Astrocyte of the cerebellum (primary cell): ENCODE measurements at regions not wholly inside any gene's neighbourhood (a gene's known extent, or its start where the extent isn't known, plus 50 kb on each side); places are given as distances from the start of the nearest gene placed in this dataset.
"Not testable (repeated sequence)": the region's sequence is repeated elsewhere in the genome, so short reads cannot be mapped to it uniquely, and the experiment has no call there.

ENCODE experiments used
- DNase-seq: peaks from one replicate; pipeline ENCODE4 v3.0.0-alpha.2; 2011; ENCODE audit warnings: low read depth
- H3K4me3 ChIP-seq: 2 replicates; pipeline ENCODE4 v1.5.1; 2011; ENCODE audit warnings: mild to moderate bottlenecking, low read depth, low read length, moderate library complexity
- in situ Hi-C: cut with HindIII; loops from 2 replicates; pipeline ENCODE4 v1.10.0; 2017; ENCODE audit warnings: low sequenced_read_pairs
- TF ChIP-seq, protein P1 (sequence below): IDR thresholded peaks from 2 replicates; pipeline ENCODE4 v1.5.1; 2012; ENCODE audit warnings: low read length, low read depth, moderate library complexity, mild to moderate bottlenecking; ENCODE audit errors: missing control alignments

DNA sequence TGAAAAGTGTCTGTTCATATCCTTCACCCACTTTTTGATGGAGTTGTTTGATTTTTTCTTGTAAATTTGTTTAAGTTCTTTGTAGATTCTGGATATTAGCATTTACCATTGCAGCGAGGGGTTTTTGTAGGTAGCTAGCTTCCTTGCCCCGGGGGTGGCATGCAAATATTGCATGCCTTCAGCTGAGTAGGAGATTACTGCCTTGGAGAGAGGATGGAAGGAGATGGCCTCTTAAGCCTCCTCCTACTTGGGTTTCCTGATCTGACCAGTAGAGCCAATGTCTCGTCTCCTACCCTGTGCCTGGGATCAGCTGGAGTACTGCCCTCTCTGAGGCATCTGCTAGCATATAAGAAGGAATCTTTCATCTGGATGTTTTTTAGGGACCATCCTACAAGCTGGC, 134.4 kb upstream of the CCND2 start:
- TF ChIP-seq, protein P1, sequence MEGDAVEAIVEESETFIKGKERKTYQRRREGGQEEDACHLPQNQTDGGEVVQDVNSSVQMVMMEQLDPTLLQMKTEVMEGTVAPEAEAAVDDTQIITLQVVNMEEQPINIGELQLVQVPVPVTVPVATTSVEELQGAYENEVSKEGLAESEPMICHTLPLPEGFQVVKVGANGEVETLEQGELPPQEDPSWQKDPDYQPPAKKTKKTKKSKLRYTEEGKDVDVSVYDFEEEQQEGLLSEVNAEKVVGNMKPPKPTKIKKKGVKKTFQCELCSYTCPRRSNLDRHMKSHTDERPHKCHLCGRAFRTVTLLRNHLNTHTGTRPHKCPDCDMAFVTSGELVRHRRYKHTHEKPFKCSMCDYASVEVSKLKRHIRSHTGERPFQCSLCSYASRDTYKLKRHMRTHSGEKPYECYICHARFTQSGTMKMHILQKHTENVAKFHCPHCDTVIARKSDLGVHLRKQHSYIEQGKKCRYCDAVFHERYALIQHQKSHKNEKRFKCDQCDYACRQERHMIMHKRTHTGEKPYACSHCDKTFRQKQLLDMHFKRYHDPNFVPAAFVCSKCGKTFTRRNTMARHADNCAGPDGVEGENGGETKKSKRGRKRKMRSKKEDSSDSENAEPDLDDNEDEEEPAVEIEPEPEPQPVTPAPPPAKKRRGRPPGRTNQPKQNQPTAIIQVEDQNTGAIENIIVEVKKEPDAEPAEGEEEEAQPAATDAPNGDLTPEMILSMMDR: no peak
- no peak overlapping the region for H3K4me3 ChIP-seq
- in situ Hi-C loops: no loop called here
- no peak for DNase-seq

DNA sequence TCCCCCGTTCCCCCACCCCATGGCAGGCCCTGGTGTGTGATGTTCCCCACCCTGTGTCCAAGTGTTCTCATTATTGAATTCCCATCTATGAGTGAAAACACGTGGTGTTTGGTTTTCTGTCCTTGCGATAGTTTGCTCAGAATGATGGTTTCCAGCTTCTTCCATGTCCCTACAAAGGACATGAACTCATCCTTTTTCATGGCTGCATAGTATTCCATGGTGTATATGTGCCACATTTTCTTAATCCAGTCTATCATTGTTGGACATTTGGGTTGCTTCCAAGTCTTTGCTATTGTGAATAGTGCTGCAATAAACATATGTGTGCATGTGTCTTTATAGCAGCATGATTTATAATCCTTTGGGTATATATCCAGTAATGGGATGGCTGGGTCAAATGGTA, 135.0 kb upstream of the CCND2 start:
- H3K4me3 ChIP-seq, in situ Hi-C loops, DNase-seq: not testable (repeated sequence)

DNA sequence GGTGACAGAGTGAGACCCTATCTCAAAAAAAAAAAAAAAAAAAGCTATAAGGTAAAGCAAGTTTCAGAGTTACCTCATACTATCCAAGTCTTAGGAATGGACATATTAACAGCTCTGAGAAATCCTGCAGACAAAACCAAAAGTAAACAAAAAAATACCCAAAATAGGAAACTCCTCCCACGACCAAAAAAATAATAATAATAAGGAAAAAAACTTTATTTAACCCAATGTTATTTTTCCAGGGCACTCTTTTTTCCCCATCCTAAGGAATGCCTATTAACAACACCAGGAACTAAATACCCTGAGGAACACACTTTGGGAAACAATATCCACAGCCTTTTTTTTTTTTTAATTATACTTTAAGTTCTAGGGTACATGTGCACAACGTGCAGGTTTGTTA, 135.5 kb upstream of the CCND2 start:
- H3K4me3 ChIP-seq: no peak overlapping the region
- no peak for DNase-seq
- TF ChIP-seq, protein P1: no peak
- in situ Hi-C loops: no loop called here

DNA sequence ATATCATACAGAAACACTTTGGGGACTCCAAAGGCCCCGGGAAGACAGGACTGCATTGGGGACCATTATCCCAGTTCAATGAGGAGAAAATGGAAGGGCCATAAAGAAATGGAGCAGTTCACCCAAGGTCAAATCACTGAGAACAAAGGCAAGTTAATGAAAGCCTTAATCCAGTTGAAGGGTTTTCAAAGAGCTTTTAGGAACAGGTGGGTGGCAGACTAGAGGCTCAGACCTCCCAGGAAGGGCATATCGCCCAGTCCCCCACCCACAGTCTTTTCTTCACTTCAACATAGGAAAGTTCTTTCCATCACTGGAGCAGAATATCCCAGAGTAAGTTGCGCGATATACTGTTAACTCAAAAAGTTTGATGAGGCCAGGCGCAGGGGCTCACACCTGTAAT, 136.1 kb upstream of the CCND2 start:
- in situ Hi-C loops: no loop called here
- no peak overlapping the region for H3K4me3 ChIP-seq
- TF ChIP-seq, protein P1: no peak
- no peak for DNase-seq

DNA sequence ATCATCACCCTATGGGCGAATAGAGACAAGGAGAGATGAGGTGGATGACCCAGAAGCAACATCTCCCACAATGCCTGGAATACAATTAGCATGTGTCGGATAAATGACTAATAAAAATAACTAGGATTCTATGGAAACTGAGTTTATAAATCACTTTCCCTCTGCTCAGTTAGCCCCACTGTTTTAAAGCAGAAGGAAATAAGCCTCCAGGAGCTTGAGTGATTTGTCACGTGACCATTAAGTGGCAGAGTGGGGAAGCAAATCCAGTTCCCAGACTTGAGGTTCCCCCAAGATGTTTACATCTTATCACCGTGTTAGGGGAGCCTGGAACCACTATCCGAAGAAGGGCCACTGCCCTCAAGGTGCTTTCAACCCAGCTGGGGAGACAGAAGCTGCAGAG, 136.5 kb upstream of the CCND2 start:
- TF ChIP-seq, protein P1: no peak
- in situ Hi-C loops: no loop called here
- no peak overlapping the region for H3K4me3 ChIP-seq
- no peak for DNase-seq

DNA sequence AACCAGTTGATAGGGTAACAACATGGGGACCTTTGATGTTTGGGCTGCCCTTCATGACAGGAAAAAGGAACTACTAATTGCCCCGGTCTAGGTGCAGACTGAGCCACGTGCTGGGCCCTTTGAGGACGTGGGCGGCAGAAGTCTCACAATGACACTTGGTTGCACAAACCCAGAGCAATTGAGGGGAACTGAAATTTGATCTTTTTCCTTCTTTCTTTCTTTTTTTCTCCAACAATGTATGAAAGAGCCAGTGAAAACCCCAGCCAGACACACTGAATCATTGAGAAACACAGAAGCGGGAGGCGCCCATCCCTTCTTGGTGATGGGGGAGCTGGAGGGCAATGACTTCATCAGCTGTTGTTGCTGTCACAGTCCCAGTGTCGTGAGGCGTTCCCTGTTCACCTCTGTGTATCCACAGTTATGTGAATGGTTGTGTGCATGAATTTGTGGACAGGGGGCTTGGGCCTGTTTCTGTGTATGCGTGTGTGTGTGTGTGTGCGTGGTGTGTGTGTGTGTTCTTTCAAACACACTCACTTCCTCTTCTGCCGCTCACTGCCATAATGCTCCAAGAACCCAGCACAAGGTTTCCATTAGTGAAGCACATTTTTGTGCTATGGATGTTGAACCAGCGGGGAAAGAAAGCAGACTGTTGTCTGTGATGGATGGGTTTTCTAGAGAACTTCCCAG, 137.5 kb upstream of the CCND2 start:
- DNase-seq: no peak

More for the DNA sequence above, 137.5 kb upstream of the CCND2 start:
- TF ChIP-seq, protein P1: no peak
- in situ Hi-C loops: no loop called here
- H3K4me3 ChIP-seq: no peak overlapping the region
